ENCODE measurements at regions not wholly inside any gene's neighbourhood (a gene's known extent, or its start where the extent isn't known, plus 50 kb on each side); places are given as distances from the start of the nearest gene placed in this dataset.

DNA sequence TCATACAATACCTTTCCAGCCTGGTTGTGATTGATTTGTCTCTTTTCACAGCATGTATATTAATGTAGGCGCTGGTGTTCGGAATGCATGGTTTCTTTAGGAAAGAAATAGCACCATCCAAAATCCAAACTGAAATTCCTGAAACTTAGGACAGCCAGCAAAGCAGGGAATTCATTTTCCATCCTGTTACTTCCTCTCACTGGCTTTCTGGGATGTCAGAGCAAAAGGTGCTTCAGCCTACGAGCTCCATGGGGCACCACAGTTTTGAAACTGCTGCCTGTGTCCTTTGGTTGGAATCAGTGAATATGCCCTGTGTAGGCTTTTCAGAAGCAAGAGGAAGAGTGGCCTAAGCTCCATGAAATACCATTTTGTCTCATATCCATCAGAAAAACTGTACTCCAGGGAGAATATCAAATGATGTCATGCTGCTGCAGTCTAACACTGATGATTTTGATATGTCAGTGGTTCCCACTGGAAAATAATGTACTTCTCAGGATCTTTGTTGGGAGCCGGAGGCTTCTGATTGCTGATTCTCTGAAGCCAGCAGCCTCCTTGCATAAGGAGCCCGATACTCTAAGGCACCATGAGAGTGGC lies 117.8 kb upstream of the SERP2 start:
- 87 to 100% methylated on average over 4 to 5 of the region's 5 CpGs for WGBS, 2 experiments (ENCODE audit: insufficient coverage in 1 of 2, insufficient read length in 1 of 2)
- no peaks in the 10 kb centered on the region for H3K9me3 Mint-ChIP-seq
- DNase-seq: no peak
- Histone ChIP-seq H3K27me3 (ENCODE audit: control insufficient read depth, insufficient read depth, low read length, poor library complexity, severe bottlenecking) (no peaks in the 10 kb centered on the region), H3K9me3 (ENCODE audit: control insufficient read depth, low read length) (no peaks in the 10 kb centered on the region), H3K4me3 (ENCODE audit: low read length) (no peak overlapping the region), H3K27ac (ENCODE audit: low read depth, low read length) (no peak overlapping the region), H3K4me1 (ENCODE audit: control insufficient read depth, insufficient read depth, low read length) (no peaks in the 10 kb centered on the region), H3K36me3 (ENCODE audit: control insufficient read depth, insufficient read depth, low read length) (no peaks in the 10 kb centered on the region), H3K9ac (ENCODE audit: extremely low read depth, low read length, poor library complexity, severe bottlenecking) (no peak overlapping the region)
- no peak overlapping the region for H3K4me3 Mint-ChIP-seq
- H3K36me3 Mint-ChIP-seq (ENCODE audit: low read depth): no peaks in the 10 kb centered on the region
- H3K27ac Mint-ChIP-seq: no peak overlapping the region
- no peak for TF ChIP-seq CTCF (conservative IDR thresholded peaks at IDR 0.05)
- H3K4me1 Mint-ChIP-seq: peaks cover 13% of the 10 kb centered on the region
- no peaks in the 10 kb centered on the region for H3K27me3 Mint-ChIP-seq (ENCODE audit: insufficient read depth)

DNA sequence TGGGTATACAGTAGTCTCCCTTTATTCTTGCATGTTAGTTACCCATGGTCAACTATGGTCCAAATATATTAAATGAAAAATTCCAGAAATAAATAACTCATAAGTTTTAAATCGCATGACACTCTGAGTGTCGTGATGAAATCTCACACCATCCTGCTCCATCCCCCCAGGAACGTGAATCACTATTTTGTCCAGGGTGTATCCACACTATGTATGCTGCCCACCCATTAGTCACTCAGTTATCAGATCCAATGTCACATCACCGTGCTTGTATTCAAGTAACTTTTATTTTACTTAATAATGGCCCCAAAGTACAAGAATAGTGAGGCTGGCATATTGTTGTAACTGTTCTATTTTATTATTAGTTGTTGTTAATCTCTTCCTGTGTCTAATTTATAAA lies 115.8 kb upstream of the SERP2 start:
- H3K4me1 ChIP-seq (ENCODE audit: control insufficient read depth, insufficient read depth, low read length): no peaks in the 10 kb centered on the region
- no peaks in the 10 kb centered on the region for H3K9me3 Mint-ChIP-seq
- no peak overlapping the region for H3K27ac ChIP-seq (ENCODE audit: low read depth, low read length)
- H3K4me1 Mint-ChIP-seq: peaks cover 13% of the 10 kb centered on the region
- no peaks in the 10 kb centered on the region for H3K27me3 ChIP-seq (ENCODE audit: control insufficient read depth, insufficient read depth, low read length, poor library complexity, severe bottlenecking)
- WGBS, 2 experiments (ENCODE audit: insufficient coverage in 1 of 2, insufficient read length in 1 of 2): 95% methylated on average over 3 to 4 of the region's 4 CpGs
- H3K36me3 ChIP-seq (ENCODE audit: control insufficient read depth, insufficient read depth, low read length): no peaks in the 10 kb centered on the region
- no peak for DNase-seq
- no peak overlapping the region for H3K4me3 Mint-ChIP-seq
- H3K4me3 ChIP-seq (ENCODE audit: low read length): no peak overlapping the region
- H3K27me3 Mint-ChIP-seq (ENCODE audit: insufficient read depth): no peaks in the 10 kb centered on the region
- H3K9ac ChIP-seq (ENCODE audit: extremely low read depth, low read length, poor library complexity, severe bottlenecking): no peak overlapping the region
- TF ChIP-seq CTCF (conservative IDR thresholded peaks at IDR 0.05): no peak
- no peaks in the 10 kb centered on the region for H3K36me3 Mint-ChIP-seq (ENCODE audit: low read depth)
- H3K27ac Mint-ChIP-seq: no peak overlapping the region
- no peaks in the 10 kb centered on the region for H3K9me3 ChIP-seq (ENCODE audit: control insufficient read depth, low read length)

DNA sequence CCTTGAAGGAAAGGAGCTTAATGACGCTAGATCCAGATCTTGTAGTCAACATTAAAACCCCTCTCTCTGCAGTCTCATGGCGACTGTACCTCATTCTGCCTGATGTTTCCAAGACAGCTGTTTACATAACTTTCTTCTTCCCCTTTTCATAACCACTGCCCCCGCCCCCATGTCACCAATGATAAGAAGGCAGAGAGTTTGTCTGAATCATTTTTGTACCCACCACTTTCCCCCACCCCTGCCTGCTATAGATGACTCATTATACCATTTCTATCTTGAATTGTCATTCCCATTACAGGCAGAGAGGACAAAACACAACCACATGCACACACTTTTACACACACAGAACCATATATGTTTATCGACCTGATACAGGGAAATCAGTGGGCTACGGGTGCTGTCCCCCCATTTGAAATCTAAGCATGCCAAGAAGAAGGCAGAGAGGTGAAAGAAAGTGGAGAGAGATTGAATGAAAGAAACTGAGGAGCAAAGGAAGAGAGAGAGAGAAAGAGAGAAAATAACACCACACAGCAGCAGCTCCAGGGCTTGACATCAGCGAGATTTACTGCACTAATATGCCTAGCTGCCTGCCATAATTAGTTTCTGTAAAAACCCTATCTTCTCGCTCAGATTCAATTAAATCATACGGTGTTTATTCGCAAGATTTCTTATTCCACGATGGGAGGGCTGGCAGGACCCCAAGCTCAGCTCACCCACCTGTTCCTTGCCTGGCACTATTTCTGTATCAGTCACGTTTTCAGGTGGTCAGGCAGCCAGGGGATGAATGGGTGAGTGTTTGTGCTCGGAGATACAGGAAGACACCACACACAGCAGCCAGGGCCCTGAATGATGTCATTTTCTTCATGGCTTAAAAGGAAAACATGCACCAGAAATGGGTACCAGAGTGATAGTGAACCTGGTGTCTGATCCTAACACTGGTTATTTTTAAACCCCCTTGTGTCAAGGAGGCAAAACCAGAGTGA lies 114.3 kb upstream of the SERP2 start:
- H3K36me3 ChIP-seq (ENCODE audit: control insufficient read depth, insufficient read depth, low read length): no peaks in the 10 kb centered on the region
- no peaks in the 10 kb centered on the region for H3K9me3 Mint-ChIP-seq
- no peaks in the 10 kb centered on the region for H3K27me3 Mint-ChIP-seq (ENCODE audit: insufficient read depth)
- H3K4me3 Mint-ChIP-seq: no peak overlapping the region
- WGBS, 2 experiments (ENCODE audit: insufficient coverage in 1 of 2, insufficient read length in 1 of 2): 83 to 87% methylated on average over 12 of the region's 12 CpGs
- H3K9ac ChIP-seq (ENCODE audit: extremely low read depth, low read length, poor library complexity, severe bottlenecking): no peak overlapping the region
- no peaks in the 10 kb centered on the region for H3K4me1 ChIP-seq (ENCODE audit: control insufficient read depth, insufficient read depth, low read length)
- H3K27me3 ChIP-seq (ENCODE audit: control insufficient read depth, insufficient read depth, low read length, poor library complexity, severe bottlenecking): no peaks in the 10 kb centered on the region
- no peak for DNase-seq
- no peaks in the 10 kb centered on the region for H3K9me3 ChIP-seq (ENCODE audit: control insufficient read depth, low read length)
- H3K4me3 ChIP-seq (ENCODE audit: low read length): no peak overlapping the region
- no peaks in the 10 kb centered on the region for H3K36me3 Mint-ChIP-seq (ENCODE audit: low read depth)
- peaks cover 13% of the 10 kb centered on the region for H3K4me1 Mint-ChIP-seq
- no peak overlapping the region for H3K27ac Mint-ChIP-seq
- H3K27ac ChIP-seq (ENCODE audit: low read depth, low read length): no peak overlapping the region
- TF ChIP-seq CTCF (conservative IDR thresholded peaks at IDR 0.05): no peak

Measured in endodermal cell (in vitro differentiated cells).